ENCODE measurements at regions not wholly inside any gene's neighbourhood (a gene's known extent, or its start where the extent isn't known, plus 50 kb on each side); places are given as distances from the start of the nearest gene placed in this dataset.

- no peak overlapping the region for H3K4me3 ChIP-seq (ENCODE audit: low read length in 2 of 2)
- H3K36me3 ChIP-seq (ENCODE audit: insufficient read depth, low read length), result no peaks in the 10 kb centered on the region
- no peak overlapping the region for H3K4me3 Mint-ChIP-seq
- intact Hi-C loops (cut with micrococcal nuclease), result no loop called here
- no peak for DNase-seq
- H3K4me1 Mint-ChIP-seq, result no peaks in the 10 kb centered on the region
- no peaks in the 10 kb centered on the region for H3K9me3 ChIP-seq (ENCODE audit: control insufficient read depth in 1 of 2, low read length in 2 of 2)
- ChIA-PET POLR2A (ENCODE audit: partially characterized antibody) (interaction anchor here (0.5 to 0.6 kb wide), 2 partner anchors 15 to 71 kb away, joined by 3 read pairs; no protein-coding TSS in a partner anchor), CTCF (ENCODE audit: partially characterized antibody) (no interaction called here)
- H3K9me3 Mint-ChIP-seq, result peaks cover 9 to 25% (median 19%) of the 10 kb centered on the region in 8 donors
- no peak overlapping the region for H3K27ac Mint-ChIP-seq
- H3K4me1 ChIP-seq (ENCODE audit: insufficient read depth, low read length), result no peaks in the 10 kb centered on the region
- H3K27me3 Mint-ChIP-seq, result peaks cover 3 to 5% of the 10 kb centered on the region in 2 donors
- no peaks in the 10 kb centered on the region for H3K27me3 ChIP-seq (ENCODE audit: insufficient read depth, low read length)
- H3K27ac ChIP-seq (ENCODE audit: low read depth, low read length), result no peak overlapping the region
- no peaks in the 10 kb centered on the region for H3K36me3 Mint-ChIP-seq
Observed at GRCh38 chr16:14341324-14342225, 270.5 kb downstream of the MRTFB start.

DNA sequence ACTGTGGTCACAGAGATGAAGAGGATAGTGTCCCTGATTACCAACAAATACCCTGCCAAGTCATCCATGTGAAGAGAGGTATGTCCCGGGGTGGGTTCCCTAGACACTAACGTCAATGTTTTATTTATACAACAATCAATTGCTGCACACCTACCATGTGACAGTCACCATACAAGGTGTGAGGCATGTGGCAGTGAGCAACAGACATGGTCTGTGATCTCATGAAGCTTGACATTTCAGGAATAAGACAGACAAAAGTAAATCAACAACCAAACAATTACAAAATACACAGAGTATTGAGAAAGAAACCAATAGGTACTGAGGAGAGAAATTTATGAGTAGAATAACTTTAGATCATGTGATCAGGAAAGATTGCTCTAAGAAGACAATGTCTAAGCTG is 268.6 kb downstream of the MRTFB start:
- H3K27me3 ChIP-seq (ENCODE audit: insufficient read depth, low read length), result no peaks in the 10 kb centered on the region
- H3K4me1 Mint-ChIP-seq, result no peaks in the 10 kb centered on the region
- no peak for DNase-seq
- H3K36me3 Mint-ChIP-seq, result no peaks in the 10 kb centered on the region
- CTCF ChIA-PET (ENCODE audit: partially characterized antibody), result no interaction called here
- no peaks in the 10 kb centered on the region for H3K4me1 ChIP-seq (ENCODE audit: insufficient read depth, low read length)
- H3K9me3 ChIP-seq (ENCODE audit: control insufficient read depth in 1 of 2, low read length in 2 of 2), result no peaks in the 10 kb centered on the region
- no peaks in the 10 kb centered on the region for H3K36me3 ChIP-seq (ENCODE audit: insufficient read depth, low read length)
- no peak overlapping the region for H3K4me3 ChIP-seq (ENCODE audit: low read length in 2 of 2)
- H3K27ac Mint-ChIP-seq, result no peak overlapping the region
- H3K27ac ChIP-seq (ENCODE audit: low read depth, low read length), result no peak overlapping the region
- no peak overlapping the region for H3K4me3 Mint-ChIP-seq
- H3K9me3 Mint-ChIP-seq, result peaks cover 6 to 22% (median 18%) of the 10 kb centered on the region in 8 donors
- intact Hi-C loops (cut with micrococcal nuclease), result no loop called here
- H3K27me3 Mint-ChIP-seq, result peaks cover 1% of the 10 kb centered on the region in 2 donors
- POLR2A ChIA-PET (ENCODE audit: partially characterized antibody), result no interaction called here

GRCh38 chr16:14338969-14339368 is 267.9 kb downstream of the MRTFB start:
- H3K27me3 Mint-ChIP-seq, result peaks cover 1% of the 10 kb centered on the region in 2 donors
- no peaks in the 10 kb centered on the region for H3K4me1 Mint-ChIP-seq
- no peak overlapping the region for H3K27ac Mint-ChIP-seq
- ChIA-PET POLR2A (ENCODE audit: partially characterized antibody) (no interaction called here), CTCF (ENCODE audit: partially characterized antibody) (no interaction called here)
- peaks cover 9 to 22% (median 17%) of the 10 kb centered on the region in 8 donors for H3K9me3 Mint-ChIP-seq
- no peaks in the 10 kb centered on the region for H3K36me3 Mint-ChIP-seq
- Histone ChIP-seq H3K4me1 (ENCODE audit: insufficient read depth, low read length) (no peaks in the 10 kb centered on the region), H3K27ac (ENCODE audit: low read depth, low read length) (no peak overlapping the region), H3K27me3 (ENCODE audit: insufficient read depth, low read length) (no peaks in the 10 kb centered on the region), H3K36me3 (ENCODE audit: insufficient read depth, low read length) (no peaks in the 10 kb centered on the region), H3K4me3 (ENCODE audit: low read length in 2 of 2) (no peak overlapping the region), H3K9me3 (ENCODE audit: control insufficient read depth in 1 of 2, low read length in 2 of 2) (no peaks in the 10 kb centered on the region)
- DNase-seq, result no peak
- H3K4me3 Mint-ChIP-seq, result no peak overlapping the region
- intact Hi-C loops (cut with micrococcal nuclease), result no loop called here

- Mint-ChIP-seq H3K27ac (no peak overlapping the region), H3K27me3 (peaks cover 1% of the 10 kb centered on the region in 2 donors), H3K4me1 (no peaks in the 10 kb centered on the region), H3K36me3 (no peaks in the 10 kb centered on the region), H3K4me3 (no peak overlapping the region), H3K9me3 (peaks cover 8 to 22% (median 16%) of the 10 kb centered on the region in 8 donors)
- Histone ChIP-seq H3K27ac (ENCODE audit: low read depth, low read length) (no peak overlapping the region), H3K4me3 (ENCODE audit: low read length in 2 of 2) (no peak overlapping the region), H3K36me3 (ENCODE audit: insufficient read depth, low read length) (no peaks in the 10 kb centered on the region), H3K9me3 (ENCODE audit: control insufficient read depth in 1 of 2, low read length in 2 of 2) (no peaks in the 10 kb centered on the region), H3K4me1 (ENCODE audit: insufficient read depth, low read length) (no peaks in the 10 kb centered on the region), H3K27me3 (ENCODE audit: insufficient read depth, low read length) (no peaks in the 10 kb centered on the region)
- no peak for DNase-seq
- ChIA-PET CTCF (ENCODE audit: partially characterized antibody) (no interaction called here), POLR2A (ENCODE audit: partially characterized antibody) (no interaction called here)
- intact Hi-C loops (cut with micrococcal nuclease), result no loop called here
Observed at GRCh38 chr16:14338236-14338635, 267.1 kb downstream of the MRTFB start.

- intact Hi-C loops (cut with micrococcal nuclease), result no loop called here
- peaks cover 3 to 15% (median 13%) of the 10 kb centered on the region in 8 donors for H3K9me3 Mint-ChIP-seq
- H3K36me3 ChIP-seq (ENCODE audit: insufficient read depth, low read length), result no peaks in the 10 kb centered on the region
- no peaks in the 10 kb centered on the region for H3K4me1 Mint-ChIP-seq
- no peak overlapping the region for H3K4me3 ChIP-seq (ENCODE audit: low read length in 2 of 2)
- no peak overlapping the region for H3K27ac ChIP-seq (ENCODE audit: low read depth, low read length)
- ChIA-PET POLR2A (ENCODE audit: partially characterized antibody) (no interaction called here), CTCF (ENCODE audit: partially characterized antibody) (no interaction called here)
- no peaks in the 10 kb centered on the region for H3K9me3 ChIP-seq (ENCODE audit: control insufficient read depth in 1 of 2, low read length in 2 of 2)
- H3K27me3 Mint-ChIP-seq, result peaks cover 0 to 1% of the 10 kb centered on the region in 2 donors
- H3K27me3 ChIP-seq (ENCODE audit: insufficient read depth, low read length), result no peaks in the 10 kb centered on the region
- no peaks in the 10 kb centered on the region for H3K4me1 ChIP-seq (ENCODE audit: insufficient read depth, low read length)
- H3K4me3 Mint-ChIP-seq, result no peak overlapping the region
- DNase-seq, result no peak
- no peaks in the 10 kb centered on the region for H3K36me3 Mint-ChIP-seq
- H3K27ac Mint-ChIP-seq, result no peak overlapping the region
Observed at GRCh38 chr16:14337303-14338191, 266.4 kb downstream of the MRTFB start.

GRCh38 chr16:14335297-14335696 is 264.2 kb downstream of the MRTFB start:
- Histone ChIP-seq H3K27ac (ENCODE audit: low read depth, low read length) (no peak overlapping the region), H3K4me1 (ENCODE audit: insufficient read depth, low read length) (no peaks in the 10 kb centered on the region), H3K27me3 (ENCODE audit: insufficient read depth, low read length) (no peaks in the 10 kb centered on the region), H3K4me3 (ENCODE audit: low read length in 2 of 2) (no peak overlapping the region), H3K36me3 (ENCODE audit: insufficient read depth, low read length) (no peaks in the 10 kb centered on the region), H3K9me3 (ENCODE audit: control insufficient read depth in 1 of 2, low read length in 2 of 2) (no peaks in the 10 kb centered on the region)
- Mint-ChIP-seq H3K9me3 (peaks cover 0 to 6% (median 2%) of the 10 kb centered on the region in 8 donors), H3K27me3 (peaks cover 0 to 1% of the 10 kb centered on the region in 2 donors), H3K4me1 (no peaks in the 10 kb centered on the region), H3K4me3 (no peak overlapping the region), H3K36me3 (no peaks in the 10 kb centered on the region), H3K27ac (no peak overlapping the region)
- no peak for DNase-seq
- CTCF ChIA-PET (ENCODE audit: partially characterized antibody), result no interaction called here
- intact Hi-C loops (cut with micrococcal nuclease), result no loop called here
- POLR2A ChIA-PET (ENCODE audit: partially characterized antibody), result no interaction called here

- H3K9me3 Mint-ChIP-seq, result peaks cover 0 to 4% (median 0%) of the 10 kb centered on the region in 8 donors
- no peak overlapping the region for H3K27ac ChIP-seq (ENCODE audit: low read depth, low read length)
- peaks cover 0 to 1% of the 10 kb centered on the region in 2 donors for H3K27me3 Mint-ChIP-seq
- H3K36me3 ChIP-seq (ENCODE audit: insufficient read depth, low read length), result no peaks in the 10 kb centered on the region
- H3K4me3 ChIP-seq (ENCODE audit: low read length in 2 of 2), result no peak overlapping the region
- intact Hi-C loops (cut with micrococcal nuclease), result no loop called here
- H3K36me3 Mint-ChIP-seq, result no peaks in the 10 kb centered on the region
- ChIA-PET CTCF (ENCODE audit: partially characterized antibody) (no interaction called here), POLR2A (ENCODE audit: partially characterized antibody) (no interaction called here)
- no peaks in the 10 kb centered on the region for H3K4me1 ChIP-seq (ENCODE audit: insufficient read depth, low read length)
- no peak overlapping the region for H3K4me3 Mint-ChIP-seq
- H3K27me3 ChIP-seq (ENCODE audit: insufficient read depth, low read length), result no peaks in the 10 kb centered on the region
- no peaks in the 10 kb centered on the region for H3K9me3 ChIP-seq (ENCODE audit: control insufficient read depth in 1 of 2, low read length in 2 of 2)
- no peak overlapping the region for H3K27ac Mint-ChIP-seq
- DNase-seq, result no peak
- H3K4me1 Mint-ChIP-seq, result peaks cover 0 to 4% (median under 1%) of the 10 kb centered on the region in 4 donors
Observed at GRCh38 chr16:14334366-14335080, 263.4 kb downstream of the MRTFB start.
